COR-L47 (cell line): ENCODE measurements at regions not wholly inside any gene's neighbourhood (a gene's known extent, or its start where the extent isn't known, plus 50 kb on each side); places are given as distances from the start of the nearest gene placed in this dataset.

Experiments
- DNase-seq: peaks from one replicate; lab custom pipeline; 2025; lab: John Stamatoyannopoulos, UW

GRCh38 chr2:41580806-41581205, 467.0 kb upstream of the PKDCC start:
- no peak for DNase-seq

DNA sequence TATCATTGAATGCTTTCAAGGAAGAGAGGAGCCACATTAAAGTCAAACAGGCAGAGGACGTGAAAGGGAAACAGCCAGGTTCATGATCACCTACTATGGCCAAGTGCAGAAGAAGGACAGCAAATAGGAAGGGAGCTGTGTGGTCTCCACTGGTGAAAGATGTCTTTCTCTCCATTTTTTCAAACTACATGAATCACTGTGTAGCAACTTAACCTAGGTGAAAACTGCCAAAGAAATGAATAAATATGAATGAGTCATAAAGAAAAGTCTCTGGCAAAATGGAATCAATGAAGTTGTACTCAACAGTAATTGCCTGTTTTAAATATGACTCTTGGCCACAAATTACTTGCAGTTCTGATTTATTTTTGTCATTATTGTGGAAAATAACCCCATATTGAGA, 452.6 kb upstream of the PKDCC start:
- DNase-seq = no peak

DNA sequence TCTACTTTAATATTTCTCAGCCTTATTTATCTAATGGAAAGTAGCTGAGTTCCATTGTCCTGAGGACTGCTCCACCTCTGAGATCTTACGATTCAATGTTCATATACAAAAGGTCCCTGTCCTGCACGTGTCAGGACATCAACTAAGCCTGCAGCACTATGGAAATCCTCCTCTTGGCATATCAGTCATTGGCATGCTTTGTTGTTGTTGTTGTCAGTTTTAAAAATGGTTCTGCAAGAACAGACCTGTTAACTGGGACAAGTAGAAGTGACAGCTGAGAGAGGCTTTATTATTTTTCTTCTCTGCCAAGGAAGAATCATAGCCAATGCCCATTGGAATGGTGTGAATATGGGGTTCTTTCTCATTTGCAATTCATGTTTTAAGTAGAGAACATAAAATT, 450.1 kb upstream of the PKDCC start:
- DNase-seq = no peak

GRCh38 chr2:41598161-41598894, 449.5 kb upstream of the PKDCC start:
- no peak for DNase-seq

DNA sequence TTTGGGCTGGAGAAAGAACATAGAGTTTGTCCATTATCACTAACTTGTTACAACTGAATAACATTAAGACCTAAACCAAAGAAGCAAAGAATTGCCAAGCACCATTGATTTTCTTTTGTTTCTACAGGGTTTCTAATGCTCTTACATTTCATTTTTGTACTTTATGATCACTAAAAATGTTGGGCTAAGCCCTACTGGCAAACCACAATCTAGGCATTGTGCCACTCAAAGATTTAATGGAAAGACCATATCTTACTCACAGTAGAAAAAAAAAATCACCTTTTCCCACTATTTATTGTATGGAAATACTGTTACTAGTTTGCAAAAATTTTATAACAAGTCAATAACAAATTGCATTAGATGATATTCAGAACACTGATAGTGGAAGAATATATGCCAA, 447.4 kb upstream of the PKDCC start:
- DNase-seq = no peak

DNA sequence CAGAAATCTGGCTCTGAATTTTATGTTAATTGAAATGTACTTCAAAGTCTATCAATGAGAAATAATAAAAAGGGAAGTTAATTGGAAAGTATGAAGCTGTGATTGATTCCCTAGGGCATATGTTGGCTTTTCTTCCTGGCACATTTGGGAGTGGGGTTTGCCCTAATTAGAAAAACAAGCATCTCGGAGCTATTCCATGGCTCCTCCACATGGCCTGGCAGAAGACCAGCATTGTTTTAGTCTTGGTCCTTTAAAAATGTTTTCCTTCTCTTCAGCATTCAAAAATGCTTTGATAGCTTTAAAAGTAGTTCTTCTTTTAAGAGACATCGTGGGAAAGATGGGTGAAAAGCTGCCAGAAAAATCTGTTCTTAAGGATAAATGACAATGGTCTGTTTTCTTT, 445.5 kb upstream of the PKDCC start:
- DNase-seq = no peak

DNA sequence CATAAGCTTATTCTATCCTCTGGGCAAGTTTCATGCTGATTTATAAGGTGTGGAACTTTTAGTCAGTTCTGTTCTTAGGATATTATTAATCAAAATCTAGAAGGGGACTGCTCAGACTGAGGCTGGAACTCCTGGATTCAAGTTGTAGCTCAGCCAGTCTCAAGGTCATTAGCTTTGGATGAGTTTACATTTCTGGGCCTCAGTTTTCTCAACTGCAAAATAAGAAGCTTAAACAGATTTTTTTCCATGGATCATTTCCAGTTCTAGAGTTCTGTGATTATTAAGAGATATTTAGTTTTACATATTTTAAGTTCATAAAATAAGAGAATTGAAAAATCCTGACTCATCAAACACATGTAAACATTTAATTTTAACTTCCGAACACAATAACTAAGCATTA, 442.5 kb upstream of the PKDCC start:
- no peak for DNase-seq

DNA sequence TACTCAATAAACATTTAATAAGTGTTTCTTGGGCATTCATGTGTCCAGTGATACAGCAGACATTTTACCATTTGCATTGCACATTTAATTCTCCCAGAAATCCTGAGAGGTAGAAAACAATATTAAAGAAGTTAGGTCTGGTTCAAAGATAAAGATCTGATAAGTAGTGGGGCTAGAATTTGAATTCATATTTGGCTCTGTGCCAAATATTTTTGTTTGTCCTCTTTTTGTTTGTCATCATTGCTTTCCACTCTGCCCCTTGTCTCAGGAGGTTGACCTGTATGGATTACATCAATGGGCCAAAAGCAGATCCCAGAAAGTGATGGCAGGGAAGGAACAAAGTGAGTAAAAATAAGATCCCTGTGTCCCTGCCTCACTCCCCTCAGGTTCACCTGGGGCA, 441.9 kb upstream of the PKDCC start:
- no peak for DNase-seq

DNA sequence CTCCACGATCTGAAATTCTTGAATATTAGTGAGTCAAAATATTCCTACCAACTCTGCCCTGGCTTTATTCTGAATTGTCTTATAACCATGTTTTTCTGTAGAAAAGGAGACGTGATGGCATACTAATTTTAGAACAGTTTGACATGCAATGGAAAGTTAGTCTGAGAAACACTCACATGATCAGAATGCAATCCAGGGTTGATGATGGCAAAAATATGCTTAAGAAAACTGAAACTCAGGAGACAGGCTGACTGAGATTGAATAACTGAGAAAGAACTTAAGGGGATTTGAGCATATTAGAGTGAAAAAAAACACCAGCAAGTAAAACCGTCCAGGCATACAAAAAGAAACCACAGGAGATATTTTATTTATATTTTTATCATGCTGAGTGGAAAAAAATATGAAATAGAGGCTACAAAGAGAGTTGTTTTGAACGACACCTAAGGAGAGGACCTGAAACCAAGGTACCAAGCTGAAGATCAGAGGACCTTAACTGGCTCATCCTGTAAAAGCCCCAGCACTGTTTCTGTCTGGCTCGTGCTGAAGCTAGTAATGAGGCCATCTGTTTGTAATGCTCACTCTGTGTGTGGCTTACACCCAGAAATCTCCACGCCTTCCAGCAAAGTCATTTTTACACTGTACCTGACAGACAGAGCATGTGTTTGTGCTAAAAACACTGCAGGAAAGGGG, 437.2 kb upstream of the PKDCC start:
- no peak for DNase-seq

DNA sequence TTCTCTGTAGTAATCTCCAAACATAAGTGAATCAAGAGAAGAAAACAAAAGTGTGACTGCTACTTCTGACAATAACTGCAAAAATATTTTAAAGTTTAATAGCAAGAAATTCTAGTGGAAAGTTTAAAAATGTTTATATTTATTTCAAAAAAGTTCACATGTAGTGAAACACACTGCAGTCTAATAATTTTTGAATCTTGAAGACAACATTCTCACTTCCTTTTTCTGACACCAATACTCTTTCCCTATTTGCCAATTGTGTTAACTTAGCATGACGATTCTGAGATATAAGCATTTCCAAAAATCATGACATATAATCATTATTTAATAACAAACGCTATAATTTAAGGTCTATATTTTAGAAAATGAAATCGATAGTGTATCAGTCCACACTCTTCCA, 429.1 kb upstream of the PKDCC start:
- no peak for DNase-seq

GRCh38 chr2:41621095-41621494, 426.7 kb upstream of the PKDCC start:
- DNase-seq = no peak

- peak; percentile 42 for DNase-seq
Measured at GRCh38 chr2:41621563-41621962, 426.3 kb upstream of the PKDCC start.

GRCh38 chr2:41622301-41622700, 425.5 kb upstream of the PKDCC start:
- DNase-seq = peak; percentile 28

DNA sequence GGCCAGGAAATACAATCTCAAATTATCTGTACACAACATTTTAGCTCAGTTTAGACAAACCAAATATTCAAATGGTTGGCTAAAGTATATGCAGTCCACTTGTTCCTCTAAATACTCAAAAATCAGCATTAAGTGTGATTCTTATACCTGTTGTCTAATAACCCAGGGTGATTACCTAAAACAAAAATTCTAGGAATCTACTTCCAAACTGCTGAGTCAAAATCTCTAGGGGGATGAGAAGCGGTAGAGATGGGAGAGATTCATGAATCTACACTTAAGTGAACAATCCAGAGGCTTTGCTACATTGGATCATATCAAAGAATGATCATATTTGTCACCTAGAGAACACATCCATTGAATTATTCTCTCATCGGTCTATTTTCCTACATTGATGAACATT, 420.9 kb upstream of the PKDCC start:
- no peak for DNase-seq

GRCh38 chr2:41634686-41635085, 413.1 kb upstream of the PKDCC start:
- DNase-seq = no peak

- no peak for DNase-seq
Measured at GRCh38 chr2:41644936-41645335, 402.9 kb upstream of the PKDCC start.

DNA sequence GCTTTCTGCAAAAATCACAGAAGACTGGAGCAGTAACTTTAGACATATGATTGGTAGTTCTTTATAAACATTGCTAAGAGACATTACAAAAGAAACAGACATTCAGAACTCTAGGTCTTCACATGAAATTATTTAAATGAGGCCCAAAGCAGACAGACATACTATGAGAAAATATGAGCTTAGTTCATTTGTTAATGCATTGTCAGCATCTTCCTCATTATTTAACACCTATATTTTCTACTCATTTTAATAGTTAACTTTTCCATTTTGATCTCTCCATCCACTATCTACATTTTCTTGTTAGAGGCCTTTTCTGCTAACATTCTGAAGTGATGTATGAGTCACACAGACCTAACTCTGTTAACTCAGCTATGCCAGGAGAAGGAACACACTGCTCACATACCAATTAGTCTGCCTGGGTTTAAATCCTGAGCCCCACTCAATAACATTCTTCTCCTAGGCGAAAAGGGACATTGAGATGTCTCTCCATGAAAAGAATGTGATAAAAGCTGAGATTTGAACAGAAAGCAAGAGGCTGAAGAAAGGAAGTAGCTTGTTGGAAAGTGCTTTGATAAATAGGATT, 400.3 kb upstream of the PKDCC start:
- DNase-seq = no peak

GRCh38 chr2:41657226-41657625, 390.6 kb upstream of the PKDCC start:
- DNase-seq = no peak

DNA sequence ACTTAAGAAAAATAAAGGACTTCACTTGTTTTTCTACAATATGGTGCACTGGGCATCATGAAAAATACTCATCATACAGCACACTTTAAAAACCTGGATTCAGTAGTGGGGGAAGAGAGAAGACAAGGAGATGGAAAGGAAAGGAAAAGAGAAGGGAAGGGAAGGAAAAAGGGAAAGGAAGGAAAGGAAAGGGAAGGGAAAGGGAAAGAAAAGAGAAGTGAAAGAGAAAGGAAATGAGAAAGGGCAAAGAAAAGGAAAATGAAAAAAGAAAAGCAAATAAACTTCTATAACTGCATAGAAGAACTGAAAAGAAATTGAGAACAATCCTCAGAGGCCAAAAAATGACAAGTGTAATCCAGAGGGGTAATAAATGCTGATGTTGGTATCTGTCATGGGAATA, 388.1 kb upstream of the PKDCC start:
- no peak for DNase-seq

GRCh38 chr2:41662461-41662860, 385.4 kb upstream of the PKDCC start:
- DNase-seq = no peak

- DNase-seq = no peak
Measured at GRCh38 chr2:41663056-41663455, 384.8 kb upstream of the PKDCC start.

DNA sequence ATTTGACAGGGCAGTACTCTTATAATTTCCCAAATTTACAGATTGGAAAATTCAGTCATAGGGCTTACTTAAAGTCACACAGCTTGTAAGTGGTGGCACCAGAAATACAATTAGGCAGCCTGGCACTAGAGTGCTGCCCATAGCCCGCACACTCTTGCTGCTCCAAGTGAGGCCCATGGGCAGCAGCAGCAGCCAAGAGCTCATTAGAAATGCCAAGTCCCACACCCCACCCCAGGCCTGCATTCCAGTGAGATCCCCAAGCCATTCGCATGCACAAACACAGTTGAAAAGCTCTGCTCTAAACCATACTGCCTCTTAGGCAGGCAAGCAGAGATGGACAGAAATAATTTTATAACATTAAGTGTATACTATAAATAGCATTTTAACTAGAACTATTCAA, 379.3 kb upstream of the PKDCC start:
- DNase-seq = no peak

- no peak for DNase-seq
Measured at GRCh38 chr2:41678639-41679038, 369.2 kb upstream of the PKDCC start.

GRCh38 chr2:41686156-41686555, 361.7 kb upstream of the PKDCC start:
- DNase-seq = no peak
